Fibroblast of skin of left quadriceps (primary cell): ENCODE measurements at regions not wholly inside any gene's neighbourhood (a gene's known extent, or its start where the extent isn't known, plus 50 kb on each side); places are given as distances from the start of the nearest gene placed in this dataset.
"Not testable (repeated sequence)": the region's sequence is repeated elsewhere in the genome, so short reads cannot be mapped to it uniquely, and the experiment has no call there.

Source experiments
- DNase-seq, 2 experiments: peaks; one replicate each; pipeline ENCODE4 v3.0.0-alpha.2; 2013; ENCODE audit warnings: low read depth in 2 of 2

- no peak for DNase-seq
Observed at GRCh38 chr20:8990770-8991169, 78.1 kb upstream of the PLCB4 start.

- DNase-seq, result no peak
Observed at GRCh38 chr20:8994045-8994444, 74.8 kb upstream of the PLCB4 start.

- DNase-seq, result no peak
Observed at GRCh38 chr20:8995761-8996160, 73.1 kb upstream of the PLCB4 start.

- DNase-seq, result no peak
Observed at GRCh38 chr20:8996817-8997512, 71.9 kb upstream of the PLCB4 start.

- no peak for DNase-seq
Observed at GRCh38 chr20:8997701-8998117, 71.2 kb upstream of the PLCB4 start.

- no peak for DNase-seq
Observed at GRCh38 chr20:9011121-9011520, 57.8 kb upstream of the PLCB4 start.

- DNase-seq, result not testable (repeated sequence)
Observed at GRCh38 chr20:9015232-9015983, 53.5 kb upstream of the PLCB4 start.

GRCh38 chr20:9015984-9016324 lies 52.9 kb upstream of the PLCB4 start:
- DNase-seq, result no peak

- no peak for DNase-seq
Observed at GRCh38 chr20:9018346-9018745, 50.5 kb upstream of the PLCB4 start.
